SK-N-SH (cell line): ENCODE measurements at regions not wholly inside any gene's neighbourhood (a gene's known extent, or its start where the extent isn't known, plus 50 kb on each side); places are given as distances from the start of the nearest gene placed in this dataset.

Experiments used
- CTCF ChIA-PET: fragments of 300-600, 350-600 bp; formaldehyde crosslinking; extraction: SDS; loops from one replicate; lab custom pipeline; 2021; lab: Yijun Ruan, JAX
- POLR2A ChIA-PET: fragments of 350-600 bp; sonication (Branson Sonifier 250); formaldehyde crosslinking; extraction: SDS; loops from one replicate; lab custom pipeline; 2020; ENCODE audit warnings: antibody characterized with exemption, inconsistent platforms; lab: Yijun Ruan, JAX
- DNase-seq: peaks from one replicate; pipeline ENCODE4 v3.0.0; 2012
- H2AFZ ChIP-seq: fragments of 200-600 bp; sonication (generic); 2 replicates; pipeline ENCODE4 v1.8.1; 2016; ENCODE audit warnings: antibody characterized with exemption, mild to moderate bottlenecking, low read depth
- H3F3A ChIP-seq: fragments of 200-600 bp; sonication (generic); replicated peaks from 2 replicates; pipeline ENCODE3; 2016; ENCODE audit warnings: antibody characterized with exemption, mild to moderate bottlenecking; ENCODE audit not compliant: insufficient read depth
- H3K27ac ChIP-seq, 2 experiments: fragments of 200-500 bp in 1 of 2; fragments of 200-600 bp in 1 of 2; sonication (Bioruptor generic) in 1 of 2; sonication (generic), shearing (Covaris generic) in 1 of 2; 2 replicates each; pipeline versions ENCODE4 v1.5.1 to v1.6.1; 2014 to 2016; ENCODE audit warnings: low read depth in 2 of 2, inconsistent platforms in 1 of 2, low read length in 1 of 2, mild to moderate bottlenecking in 1 of 2, mixed read lengths in 1 of 2
- H3K27me3 ChIP-seq: fragments of 200-600 bp; sonication (generic), shearing (Covaris generic); 2 replicates; pipeline ENCODE4 v1.6.1; 2016; ENCODE audit warnings: mixed run types; ENCODE audit not compliant: insufficient read depth
- H3K36me3 ChIP-seq, 2 experiments: fragments of 200-500 bp in 1 of 2; fragments of 200-600 bp in 1 of 2; sonication (Bioruptor generic) in 1 of 2; sonication (generic) in 1 of 2; replicated peaks in 1 of 2; 2 replicates each; pipeline versions ENCODE3 to v1.5.1; 2014 to 2016; ENCODE audit warnings: low read length in 1 of 2, mild to moderate bottlenecking in 1 of 2; ENCODE audit not compliant: insufficient read depth in 2 of 2, control insufficient read depth in 1 of 2
- H3K4me1 ChIP-seq, 2 experiments: fragments of 200-500 bp in 1 of 2; fragments of 200-600 bp in 1 of 2; sonication (Bioruptor generic) in 1 of 2; sonication (generic), shearing (Covaris generic) in 1 of 2; 2 replicates each; pipeline versions ENCODE4 v1.5.1 to v1.6.1; 2014 to 2016; ENCODE audit warnings: low read depth in 1 of 2, low read length in 1 of 2, mixed run types in 1 of 2; ENCODE audit not compliant: insufficient read depth in 2 of 2, control insufficient read depth in 1 of 2
- H3K4me2 ChIP-seq: fragments of 200-600 bp; sonication (generic), shearing (Covaris generic); 2 replicates; pipeline ENCODE4 v1.6.1; 2017; ENCODE audit warnings: mixed run types
- H3K4me3 ChIP-seq, 2 experiments: fragments of 200-500 bp in 1 of 2; fragments of 200-600 bp in 1 of 2; sonication (Bioruptor generic) in 1 of 2; sonication (generic), shearing (Covaris generic) in 1 of 2; 2 replicates each; pipeline versions ENCODE4 v1.5.1 to v1.8.1; 2014 to 2016; ENCODE audit warnings: low read depth in 2 of 2, inconsistent platforms in 1 of 2, low read length in 1 of 2, mild to moderate bottlenecking in 1 of 2, mixed read lengths in 1 of 2, moderate library complexity in 1 of 2
- H3K79me2 ChIP-seq: fragments of 200-600 bp; sonication (generic); 2 replicates; pipeline ENCODE4 v1.8.1; 2017; ENCODE audit warnings: mild to moderate bottlenecking; ENCODE audit not compliant: insufficient read depth
- H3K9ac ChIP-seq: fragments of 200-600 bp; sonication (generic); 2 replicates; pipeline ENCODE4 v1.6.1; 2017; ENCODE audit warnings: mixed run types
- H3K9me2 ChIP-seq: fragments of 200-600 bp; sonication (generic); 2 replicates; pipeline ENCODE4 v1.6.1; 2017; ENCODE audit warnings: mixed run types
- H3K9me3 ChIP-seq: fragments of 200-600 bp; sonication (generic); 2 replicates; pipeline ENCODE4 v1.6.1; 2017; ENCODE audit warnings: mixed run types, mild to moderate bottlenecking, moderate library complexity
- H4K20me1 ChIP-seq: fragments of 200-600 bp; sonication (generic); 2 replicates; pipeline ENCODE4 v1.6.1; 2017; ENCODE audit warnings: mild to moderate bottlenecking, mixed run types; ENCODE audit not compliant: insufficient read depth
- CTCF ChIP-seq: fragments of 200-600 bp; sonication (generic); IDR thresholded peaks from 2 replicates; pipeline ENCODE4 v1.6.1; 2017; ENCODE audit warnings: antibody characterized with exemption, mild to moderate bottlenecking, moderate library complexity
- ELF1 ChIP-seq: IDR thresholded peaks from 2 replicates; pipeline ENCODE4 v1.4.0; 2012
- EZH2phosphoT487 ChIP-seq: fragments of 200-600 bp; sonication (generic); IDR thresholded peaks from 2 replicates; pipeline ENCODE4 v1.6.1; 2017; ENCODE audit warnings: low read depth, mixed run types, mild to moderate bottlenecking, antibody characterized with exemption, moderate library complexity, borderline replicate concordance
- FOSL2 ChIP-seq: IDR thresholded peaks from 2 replicates; pipeline ENCODE4 v1.4.0; 2012; ENCODE audit warnings: low read depth, mild to moderate bottlenecking, moderate library complexity, borderline replicate concordance
- FOXJ3 ChIP-seq: sonication (generic); formaldehyde crosslinking; IDR thresholded peaks from 2 replicates; pipeline ENCODE4 v1.5.1; 2020; ENCODE audit warnings: mild to moderate bottlenecking, missing genetic modification reagents
- FOXM1 ChIP-seq: IDR thresholded peaks from 2 replicates; pipeline ENCODE4 v1.4.0; 2012; ENCODE audit warnings: low read depth, mild to moderate bottlenecking
- GABPA ChIP-seq: IDR thresholded peaks from 2 replicates; pipeline ENCODE4 v1.4.0; 2012; ENCODE audit warnings: low read depth, mild to moderate bottlenecking
- GATA2 ChIP-seq: sonication (generic); formaldehyde crosslinking; IDR thresholded peaks from 2 replicates; pipeline ENCODE4 v1.5.0; 2020; ENCODE audit warnings: mild to moderate bottlenecking, missing genetic modification reagents
- IRF3 ChIP-seq: fragments of 150-350 bp; IDR thresholded peaks from 2 replicates; pipeline ENCODE4 v1.6.1; 2016; ENCODE audit warnings: mild to moderate bottlenecking, low read depth, low read length
- JUND ChIP-seq: IDR thresholded peaks from 2 replicates; pipeline ENCODE4 v1.4.0; 2012
- MAX ChIP-seq: IDR thresholded peaks from 2 replicates; pipeline ENCODE4 v1.4.0; 2012; ENCODE audit warnings: low read depth
- MEF2A ChIP-seq: IDR thresholded peaks from 2 replicates; pipeline ENCODE4 v1.4.0; 2012; ENCODE audit warnings: low read depth, borderline replicate concordance
- NFIC ChIP-seq: IDR thresholded peaks from 2 replicates; pipeline ENCODE4 v1.4.0; 2012; ENCODE audit warnings: borderline replicate concordance
- NRF1 ChIP-seq: IDR thresholded peaks from 2 replicates; pipeline ENCODE4 v1.6.1; 2012; ENCODE audit warnings: low read depth, mild to moderate bottlenecking, low read length
- POLR2AphosphoS5 ChIP-seq: IDR thresholded peaks from 2 replicates; pipeline ENCODE4 v1.6.1; 2012; ENCODE audit warnings: low read depth, low read length
- RCOR1 ChIP-seq: fragments of 150-350 bp; IDR thresholded peaks from 2 replicates; pipeline ENCODE4 v1.6.1; 2017; ENCODE audit warnings: antibody characterized with exemption, low read length
- RXRA ChIP-seq: IDR thresholded peaks from 2 replicates; pipeline ENCODE4 v1.4.0; 2012; ENCODE audit warnings: low read depth, mild to moderate bottlenecking, borderline replicate concordance
- SMC3 ChIP-seq: IDR thresholded peaks from 2 replicates; pipeline ENCODE4 v1.6.1; 2012; ENCODE audit warnings: low read depth, low read length, improper control_type of control experiment
- TAF1 ChIP-seq: IDR thresholded peaks from 2 replicates; pipeline ENCODE4 v1.6.1; 2012; ENCODE audit warnings: low read depth, mild to moderate bottlenecking, low read length, moderate library complexity, borderline replicate concordance
- TEAD4 ChIP-seq: IDR thresholded peaks from 2 replicates; pipeline ENCODE4 v1.4.0; 2012; ENCODE audit warnings: mild to moderate bottlenecking, borderline replicate concordance; ENCODE audit not compliant: insufficient read depth
- USF1 ChIP-seq: IDR thresholded peaks from 2 replicates; pipeline ENCODE4 v1.4.0; 2012; ENCODE audit warnings: low read depth, borderline replicate concordance
- YY1 ChIP-seq: IDR thresholded peaks from 2 replicates; pipeline ENCODE4 v1.4.0; 2012; ENCODE audit warnings: low read depth, mild to moderate bottlenecking
- ZBTB33 ChIP-seq: IDR thresholded peaks from 2 replicates; pipeline ENCODE4 v1.4.0; 2012; ENCODE audit warnings: low read depth, borderline replicate concordance
- WGBS: methylation state at CpG from one replicate; pipeline ENCODE4 v1.1.6; 2017; ENCODE audit warnings: low lambda C conversion rate; 5-methylcytosine and 5-hydroxymethylcytosine counted together

GRCh38 chr15:62983956-62984355 lies 58.6 kb upstream of the TPM1 start:
- TF ChIP-seq NRF1 (no peak), EZH2phosphoT487 (no peak), MAX (no peak), NFIC (no peak)
- Histone ChIP-seq H3K4me2 (no peak overlapping the region), H3K9ac (no peak overlapping the region), H3K36me3 (no peaks in the 10 kb centered on the region), H4K20me1 (no peaks in the 10 kb centered on the region), H3K79me2 (no peaks in the 10 kb centered on the region), H2AFZ (no peak overlapping the region), H3K9me3 (no peaks in the 10 kb centered on the region), H3K27ac (no peak overlapping the region), H3K27me3 (no peaks in the 10 kb centered on the region), H3K4me1 (peaks cover 12 to 16% of the 10 kb centered on the region in 2 experiments), H3F3A (peaks cover 32% of the 10 kb centered on the region), H3K4me3 (no peak overlapping the region), H3K9me2 (no peaks in the 10 kb centered on the region)
- ChIA-PET POLR2A (no interaction called here), CTCF (no interaction called here)
- DNase-seq: no peak
- 96% methylated on average over 8 of the region's 8 CpGs for WGBS

- WGBS: 36% methylated on average over 6 of the region's 6 CpGs
- peak overlapping the region; percentile 44 to 84; a peak in 3 of 4 replicates for H3K27ac ChIP-seq
- peaks cover 25% of the 10 kb centered on the region for H3F3A ChIP-seq
- H3K4me2 ChIP-seq: peak overlapping the region; percentile 40
- peaks cover 12 to 13% of the 10 kb centered on the region in 2 experiments for H3K4me1 ChIP-seq
- CTCF ChIA-PET: no interaction called here
- H3K27me3 ChIP-seq: no peaks in the 10 kb centered on the region
- no peak overlapping the region; the same call in 1 of the 2 replicates for H3K9ac ChIP-seq
- POLR2A ChIA-PET: no interaction called here
- H3K79me2 ChIP-seq: no peaks in the 10 kb centered on the region
- no peak overlapping the region for H3K4me3 ChIP-seq
- no peaks in the 10 kb centered on the region for H3K9me3 ChIP-seq
- no peaks in the 10 kb centered on the region for H3K36me3 ChIP-seq
- H2AFZ ChIP-seq: no peak overlapping the region
- no peak for DNase-seq
- no peaks in the 10 kb centered on the region for H4K20me1 ChIP-seq
- no peaks in the 10 kb centered on the region for H3K9me2 ChIP-seq
- TF ChIP-seq FOSL2 (peak; percentile 61; the same call in 1 of the 2 replicates), YY1 (no peak), JUND (peak; percentile 85), TEAD4 (peak; percentile 88), ELF1 (no peak), GABPA (no peak), SMC3 (no peak), GATA2 (no peak), RCOR1 (no peak), ZBTB33 (0 out of 2 replicates have a peak, but pooled peaks have one; percentile 3), IRF3 (no peak), RXRA (peak; percentile 63; the same call in 1 of the 2 replicates), NFIC (peak; percentile 92), FOXJ3 (CRISPR knock-in tag) (no peak), EZH2phosphoT487 (no peak), MEF2A (no peak), CTCF (no peak), TAF1 (peak; percentile 21; the same call in 1 of the 2 replicates), USF1 (no peak), FOXM1 (peak; percentile 53; the same call in 1 of the 2 replicates), POLR2AphosphoS5 (peak; percentile 54; the same call in 1 of the 2 replicates), MAX (peak; percentile 81; the same call in 1 of the 2 replicates)
These were observed 56.8 kb upstream of the TPM1 start for GRCh38 chr15:62985768-62986167.
